ENCODE measurements at regions not wholly inside any gene's neighbourhood (a gene's known extent, or its start where the extent isn't known, plus 50 kb on each side); places are given as distances from the start of the nearest gene placed in this dataset.

DNA sequence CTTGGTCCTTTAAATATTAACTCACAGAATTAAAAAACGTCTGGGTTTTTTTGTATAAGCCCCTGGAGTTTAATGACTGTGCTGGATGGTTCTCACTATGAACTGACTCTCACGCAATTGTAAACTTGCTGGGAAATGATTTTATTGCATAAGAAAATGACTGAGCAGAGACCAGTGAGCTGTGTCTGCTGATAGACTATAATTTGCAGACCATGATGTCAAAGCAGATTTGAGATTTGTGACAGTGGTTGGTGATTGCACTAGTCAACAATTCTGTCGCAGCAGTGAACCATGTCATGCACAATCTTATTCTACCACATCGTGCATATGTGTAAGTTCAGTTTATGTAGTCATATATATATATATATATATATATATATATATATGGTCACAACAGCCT lies 85.7 kb upstream of the C9orf72 start:
- no peak overlapping the region for H3K27ac ChIP-seq
- no peak for TF ChIP-seq ZFX (IDR thresholded peaks at IDR 0.05)
- TF ChIP-seq, protein P1, sequence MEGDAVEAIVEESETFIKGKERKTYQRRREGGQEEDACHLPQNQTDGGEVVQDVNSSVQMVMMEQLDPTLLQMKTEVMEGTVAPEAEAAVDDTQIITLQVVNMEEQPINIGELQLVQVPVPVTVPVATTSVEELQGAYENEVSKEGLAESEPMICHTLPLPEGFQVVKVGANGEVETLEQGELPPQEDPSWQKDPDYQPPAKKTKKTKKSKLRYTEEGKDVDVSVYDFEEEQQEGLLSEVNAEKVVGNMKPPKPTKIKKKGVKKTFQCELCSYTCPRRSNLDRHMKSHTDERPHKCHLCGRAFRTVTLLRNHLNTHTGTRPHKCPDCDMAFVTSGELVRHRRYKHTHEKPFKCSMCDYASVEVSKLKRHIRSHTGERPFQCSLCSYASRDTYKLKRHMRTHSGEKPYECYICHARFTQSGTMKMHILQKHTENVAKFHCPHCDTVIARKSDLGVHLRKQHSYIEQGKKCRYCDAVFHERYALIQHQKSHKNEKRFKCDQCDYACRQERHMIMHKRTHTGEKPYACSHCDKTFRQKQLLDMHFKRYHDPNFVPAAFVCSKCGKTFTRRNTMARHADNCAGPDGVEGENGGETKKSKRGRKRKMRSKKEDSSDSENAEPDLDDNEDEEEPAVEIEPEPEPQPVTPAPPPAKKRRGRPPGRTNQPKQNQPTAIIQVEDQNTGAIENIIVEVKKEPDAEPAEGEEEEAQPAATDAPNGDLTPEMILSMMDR (conservative IDR thresholded peaks at IDR 0.05), result no peak

DNA sequence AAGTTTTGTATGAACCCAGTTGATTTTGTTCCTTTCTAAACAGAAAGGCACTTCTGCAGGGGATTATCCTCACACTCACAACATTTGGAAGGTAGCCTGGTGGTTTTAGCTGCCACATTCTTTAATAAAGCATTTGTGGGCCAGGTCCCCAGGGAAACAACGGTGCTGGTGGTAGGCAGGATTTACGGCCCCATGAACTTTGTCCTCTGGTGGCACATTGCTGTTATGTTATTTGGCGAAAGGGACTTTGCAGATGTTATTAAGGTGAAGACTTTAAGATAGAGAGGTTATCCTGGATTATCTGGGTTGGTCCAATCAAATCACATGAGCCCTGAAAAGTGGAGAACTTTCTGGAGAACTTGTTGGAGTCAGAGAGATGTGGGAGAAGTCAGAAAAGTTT lies 86.3 kb upstream of the C9orf72 start:
- H3K27ac ChIP-seq, result no peak overlapping the region
- TF ChIP-seq, protein P1 (conservative IDR thresholded peaks at IDR 0.05), result no peak
- TF ChIP-seq ZFX (IDR thresholded peaks at IDR 0.05), result no peak

DNA sequence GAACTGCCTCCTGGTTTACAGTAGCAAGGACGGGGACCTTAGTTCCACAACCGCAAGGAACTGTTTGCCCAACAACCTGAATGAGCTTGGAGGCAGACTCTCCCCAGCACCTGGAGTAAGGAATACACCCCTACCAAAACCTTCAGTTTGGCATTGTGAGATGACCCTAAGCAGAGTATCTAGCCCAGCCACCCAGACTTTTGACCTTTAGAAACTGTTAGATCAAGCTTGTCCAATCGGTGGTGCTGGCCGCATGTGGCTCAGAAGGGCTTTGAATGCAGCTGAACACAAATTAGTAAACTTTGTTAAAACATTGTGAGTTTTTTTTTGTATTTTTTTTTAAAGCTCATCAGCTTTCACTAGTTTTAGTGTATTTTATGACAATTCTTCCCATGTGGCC lies 86.9 kb upstream of the C9orf72 start:
- H3K27ac ChIP-seq, result no peak overlapping the region
- no peak for TF ChIP-seq ZFX (IDR thresholded peaks at IDR 0.05)
- TF ChIP-seq, protein P1 (conservative IDR thresholded peaks at IDR 0.05), result no peak

- TF ChIP-seq, protein P1 (conservative IDR thresholded peaks at IDR 0.05), result no peak
- no peak for TF ChIP-seq ZFX (IDR thresholded peaks at IDR 0.05)
- H3K27ac ChIP-seq, result no peak overlapping the region
These were observed 90.2 kb upstream of the C9orf72 start for GRCh38 chr9:27663526-27663925.

- no peak overlapping the region for H3K27ac ChIP-seq
These were observed 91.0 kb upstream of the C9orf72 start for GRCh38 chr9:27664121-27664779.

GRCh38 chr9:27665136-27665535 lies 91.9 kb upstream of the C9orf72 start:
- TF ChIP-seq, protein P1 (conservative IDR thresholded peaks at IDR 0.05), result no peak
- no peak for TF ChIP-seq ZFX (IDR thresholded peaks at IDR 0.05)
- H3K27ac ChIP-seq, result no peak overlapping the region

More at GRCh38 chr9:27664121-27664779, 91.0 kb upstream of the C9orf72 start:
- TF ChIP-seq ZFX (IDR thresholded peaks at IDR 0.05), result no peak
- TF ChIP-seq, protein P1 (conservative IDR thresholded peaks at IDR 0.05), result no peak

DNA sequence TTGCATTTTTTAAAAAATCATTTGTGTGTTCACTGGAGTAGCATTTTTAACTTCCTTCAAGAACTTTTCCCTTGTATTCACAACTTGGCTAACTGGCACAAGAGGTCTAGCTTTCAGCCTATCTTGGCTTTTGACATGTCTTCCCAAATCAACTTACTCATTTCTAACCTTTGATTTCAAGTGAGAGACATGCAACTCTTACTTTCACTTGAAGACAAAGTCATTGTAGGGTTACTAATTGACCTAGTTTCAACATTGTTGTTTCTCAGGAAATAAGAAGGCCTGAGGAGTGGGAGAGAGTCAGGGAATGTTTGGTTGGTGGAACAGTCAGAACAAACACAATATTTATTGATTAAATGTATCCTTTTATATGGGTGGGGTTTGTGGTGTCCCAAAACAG lies 95.0 kb upstream of the C9orf72 start:
- TF ChIP-seq, protein P1 (conservative IDR thresholded peaks at IDR 0.05), result no peak
- TF ChIP-seq ZFX (IDR thresholded peaks at IDR 0.05), result no peak
- H3K27ac ChIP-seq, result no peak overlapping the region

All from C4-2B (cell line).